HL-60/S4 (cell line): ENCODE measurements at regions not wholly inside any gene's neighbourhood (a gene's known extent, or its start where the extent isn't known, plus 50 kb on each side); places are given as distances from the start of the nearest gene placed in this dataset.
"Not testable (repeated sequence)": the region's sequence is repeated elsewhere in the genome, so short reads cannot be mapped to it uniquely, and the experiment has no call there.

Source experiments
- in situ Hi-C: fragments of 300-500 bp; cut with MboI; formaldehyde crosslinking; loops from 2 replicates; pipeline ENCODE4 v1.14.3; 2022; ENCODE audit warnings: low sequenced_read_pairs

DNA sequence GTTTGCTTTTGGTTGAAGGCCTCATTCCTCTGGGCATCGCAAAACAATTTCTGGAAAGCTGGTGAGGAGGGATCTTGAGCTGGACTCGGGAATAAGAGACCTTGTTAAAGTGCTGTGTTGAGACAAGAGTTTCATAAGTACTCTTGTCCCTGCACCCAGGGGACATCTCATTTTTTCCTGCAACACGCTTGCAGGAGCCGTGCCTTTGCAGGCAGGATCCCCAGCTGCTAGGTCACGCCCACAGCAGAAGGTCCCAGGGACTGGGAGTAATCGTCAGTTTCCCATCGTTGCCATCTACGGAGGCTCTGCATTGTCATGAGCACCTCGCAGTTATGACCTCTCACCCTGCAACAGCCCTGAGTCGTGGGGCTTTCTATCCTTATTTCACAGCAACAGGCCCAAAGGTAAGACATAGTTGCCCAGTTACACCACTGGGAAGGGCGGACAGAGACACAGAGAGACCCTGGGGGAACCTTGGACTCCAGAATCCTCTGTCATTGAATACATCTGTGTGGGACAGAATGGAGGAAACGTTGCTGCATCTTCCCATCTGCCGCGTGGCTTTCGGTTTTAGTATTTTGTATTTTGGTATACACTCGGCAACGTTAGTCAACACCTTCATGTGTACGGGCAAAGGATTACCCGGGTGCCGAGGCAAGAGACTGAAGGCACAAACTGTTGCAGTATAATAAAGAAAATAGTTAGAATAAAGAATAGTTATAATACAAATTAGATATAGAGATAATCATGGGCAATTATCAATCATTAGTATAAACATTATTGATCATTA, 60.4 kb upstream of the DMRTB1 start:
- in situ Hi-C loops, result no loop called here

DNA sequence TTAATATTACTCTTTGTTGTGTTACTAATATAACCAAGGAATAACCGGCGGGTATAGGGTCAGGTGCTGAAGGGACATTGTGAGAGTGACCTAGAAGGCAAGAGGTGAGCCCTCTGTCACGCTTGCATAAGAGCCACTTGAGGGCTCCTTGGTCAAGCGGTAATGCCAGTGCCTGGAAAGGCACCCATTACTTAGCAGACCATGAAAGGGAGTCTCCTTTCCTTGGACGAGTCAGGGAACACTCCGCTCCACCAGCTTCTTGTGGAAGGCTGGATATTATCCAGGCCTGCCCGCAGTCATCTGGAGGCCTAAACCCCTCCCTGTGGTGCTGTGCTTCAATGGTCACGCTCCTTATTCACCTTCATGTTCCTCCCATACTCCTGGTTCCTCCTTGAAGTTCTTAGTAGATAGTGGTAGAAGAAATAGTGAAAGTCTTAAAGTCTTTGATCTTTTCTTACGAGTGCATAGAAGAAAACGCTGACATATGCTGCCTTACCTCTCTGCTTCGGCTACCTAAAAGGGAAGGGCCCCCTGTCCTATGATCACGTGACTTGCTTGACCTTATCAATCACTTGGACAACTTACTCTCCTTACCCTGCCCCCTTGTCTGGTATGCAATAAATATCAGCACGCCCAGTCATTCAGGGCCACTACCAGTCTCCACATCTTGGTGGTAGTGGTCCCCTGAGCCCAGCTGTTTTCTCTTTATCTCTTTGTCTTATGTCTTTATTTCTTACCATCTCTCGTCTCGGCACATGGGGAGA, 59.6 kb upstream of the DMRTB1 start:
- in situ Hi-C loops, result not testable (repeated sequence)

DNA sequence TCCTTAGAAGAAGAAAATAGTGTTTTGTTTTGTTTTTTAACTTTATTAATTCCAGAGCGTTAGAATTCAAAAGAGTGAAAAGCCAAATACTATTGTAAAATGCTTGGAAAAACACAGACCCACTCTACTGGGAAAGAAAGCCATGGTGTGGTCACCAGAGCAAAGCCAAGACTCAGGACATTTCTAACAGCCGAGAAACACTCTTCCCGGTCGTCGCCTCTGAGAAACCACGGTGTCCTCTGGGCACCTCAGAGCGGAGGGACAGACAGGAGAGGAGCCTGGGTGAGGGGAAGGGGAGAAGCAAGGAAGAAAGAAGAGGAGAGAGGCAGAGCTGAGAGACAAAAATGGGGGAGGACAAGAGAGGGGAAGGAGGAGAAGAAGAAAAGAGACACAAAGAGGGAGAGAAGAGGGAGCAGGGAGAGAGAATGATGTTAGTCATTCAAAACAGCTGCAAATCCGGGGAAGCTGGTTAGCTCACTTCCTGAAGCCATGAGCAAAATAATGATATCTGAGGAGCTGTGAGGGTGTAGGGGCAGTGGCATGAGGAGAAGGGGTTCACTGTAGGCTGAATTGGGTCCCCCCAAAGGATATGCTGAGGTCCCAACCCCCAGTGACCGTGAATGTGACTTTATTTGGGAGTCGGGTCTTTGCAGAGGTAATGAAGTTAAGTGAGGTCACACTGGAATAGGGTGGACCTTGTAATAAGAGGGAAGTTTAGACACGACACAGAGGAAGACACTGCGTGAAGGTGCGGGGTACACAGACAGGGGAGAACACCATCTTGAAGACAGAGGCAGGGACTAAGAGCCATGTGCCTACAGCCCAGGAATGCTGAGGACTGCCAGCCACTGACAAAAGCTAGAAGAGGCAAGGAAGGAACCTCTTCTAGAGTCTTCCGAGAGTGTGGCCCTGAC, 58.2 kb upstream of the DMRTB1 start:
- in situ Hi-C loops, result no loop called here

DNA sequence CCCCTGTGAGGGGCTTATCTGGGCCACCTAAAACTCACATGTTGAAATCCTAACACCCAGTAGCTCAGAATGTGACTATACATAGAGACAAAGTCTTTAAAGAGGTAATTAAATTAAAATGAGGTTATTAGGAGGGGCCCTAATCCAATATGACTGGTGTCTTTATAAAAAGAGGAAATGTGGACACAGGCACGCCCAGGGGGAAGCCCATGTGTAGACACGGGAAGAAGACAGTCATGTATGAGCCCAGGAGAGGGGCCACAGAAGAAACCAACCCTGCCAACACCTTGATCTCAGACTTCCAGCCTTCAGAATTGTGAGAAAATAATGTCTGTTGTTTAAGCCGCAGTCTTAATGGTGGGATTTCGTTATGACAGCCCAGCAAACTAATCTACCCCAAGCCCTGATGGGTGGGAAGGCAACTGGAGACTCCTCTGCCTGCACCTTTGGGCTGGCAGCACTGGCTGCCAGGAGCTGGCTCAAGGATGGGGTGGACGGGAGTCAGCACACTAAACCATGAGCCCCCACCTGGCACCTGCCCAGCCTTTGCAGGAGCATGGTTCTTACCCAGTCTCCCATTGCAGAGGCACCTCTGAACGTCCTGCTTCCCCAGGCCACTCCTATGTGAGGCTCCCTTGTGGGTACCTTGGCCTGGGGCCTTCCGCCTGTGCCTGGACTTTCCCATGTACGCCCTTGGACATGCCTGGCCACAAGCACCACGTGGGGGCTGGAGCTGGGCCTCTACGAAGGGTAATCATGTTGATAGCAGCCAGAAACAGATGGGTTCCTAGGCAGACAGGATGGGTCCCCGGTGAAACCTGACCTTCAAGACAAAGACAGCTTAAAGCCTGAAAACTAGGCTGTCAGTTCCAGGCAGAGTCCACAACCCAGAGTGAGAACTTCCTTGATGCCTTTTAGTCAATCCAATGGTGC, 57.1 kb upstream of the DMRTB1 start:
- in situ Hi-C loops, result no loop called here

DNA sequence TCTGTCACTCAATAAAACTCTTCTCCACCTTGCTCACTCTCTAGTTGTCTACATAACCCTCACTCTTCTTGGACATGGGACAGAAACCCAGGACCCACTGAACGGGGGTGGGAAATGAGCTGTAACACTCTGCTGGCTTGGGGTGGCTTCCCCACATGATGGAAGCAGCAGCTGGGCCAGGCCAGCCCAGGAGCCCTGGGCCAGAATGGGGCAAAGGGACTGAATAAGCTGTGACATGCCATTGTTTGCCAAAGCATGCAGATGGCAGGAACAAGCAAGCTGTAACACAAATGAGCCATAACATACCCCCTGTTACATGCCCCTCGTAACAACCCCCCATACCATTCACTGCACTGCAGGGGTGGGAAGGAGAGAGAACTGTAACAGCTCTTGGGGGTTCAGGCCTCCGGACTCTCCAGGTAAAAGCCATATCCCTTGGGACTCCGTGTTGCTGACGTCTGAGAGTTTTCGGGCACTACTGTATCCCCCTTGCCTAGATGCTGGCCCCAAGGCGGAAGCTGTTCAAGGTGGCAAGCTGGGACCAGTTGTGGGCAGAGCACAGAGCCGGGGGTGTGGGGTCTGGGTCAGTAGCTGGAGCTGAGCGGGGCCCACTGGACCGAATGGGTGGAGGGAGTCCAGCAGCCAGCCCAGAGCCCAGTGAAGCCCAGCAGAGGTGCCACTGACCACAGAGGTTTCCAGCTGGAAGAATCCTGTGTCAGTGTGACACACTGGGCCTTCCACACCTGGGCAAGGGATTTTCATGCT, 56.1 kb upstream of the DMRTB1 start:
- in situ Hi-C loops, result no loop called here

DNA sequence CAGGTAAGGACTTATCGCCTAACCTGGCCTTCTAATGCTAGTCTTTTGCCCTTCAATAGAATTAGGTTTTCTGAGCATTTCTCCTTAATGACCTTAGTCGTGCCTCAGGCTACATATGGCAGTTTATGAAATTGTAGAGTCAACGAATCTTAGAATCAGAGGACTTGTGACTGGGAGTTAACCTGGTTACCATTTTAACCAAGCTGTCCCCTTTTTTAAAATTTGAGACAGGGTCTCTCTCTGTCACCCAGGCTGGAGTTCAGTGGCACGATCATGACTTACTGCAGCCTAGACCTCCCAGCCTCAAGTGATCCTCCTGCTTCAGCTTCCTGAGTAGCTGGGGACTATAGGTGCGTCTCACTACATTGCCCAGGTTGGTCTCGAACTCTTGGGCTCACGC, 53.5 kb upstream of the DMRTB1 start:
- in situ Hi-C loops, result no loop called here

DNA sequence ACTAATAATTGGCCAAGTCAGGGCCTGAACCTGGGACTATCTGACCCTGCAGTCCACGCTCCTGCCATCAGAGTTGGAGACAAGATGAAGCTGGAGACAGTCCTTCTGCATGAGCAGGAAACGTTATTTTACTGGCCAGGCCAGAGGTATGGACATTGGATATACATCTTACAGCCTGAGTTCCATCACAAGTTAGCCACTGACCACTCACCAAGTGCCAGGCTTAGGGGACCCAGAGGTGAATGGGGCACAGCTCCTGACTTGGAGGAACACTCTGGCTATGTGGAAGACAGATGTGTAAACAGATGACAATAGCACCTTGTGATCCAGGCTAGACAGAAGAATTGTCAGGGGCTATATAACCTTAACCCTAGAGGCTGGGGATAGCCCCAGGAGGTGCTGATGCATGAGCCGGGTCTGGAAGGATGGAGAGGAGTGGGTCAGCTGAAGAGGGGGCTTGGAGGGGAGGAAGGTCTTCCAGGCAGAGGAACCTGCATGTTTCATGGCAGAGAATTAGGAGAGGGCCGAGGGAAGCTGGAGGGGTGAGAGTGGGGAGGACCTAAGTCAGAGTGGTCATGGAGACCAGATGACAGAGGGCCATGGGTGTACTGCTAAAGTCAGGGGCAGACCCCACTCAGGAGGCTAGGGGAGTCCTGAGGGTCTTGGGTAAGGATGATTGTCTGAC, 52.5 kb upstream of the DMRTB1 start:
- in situ Hi-C loops, result no loop called here

DNA sequence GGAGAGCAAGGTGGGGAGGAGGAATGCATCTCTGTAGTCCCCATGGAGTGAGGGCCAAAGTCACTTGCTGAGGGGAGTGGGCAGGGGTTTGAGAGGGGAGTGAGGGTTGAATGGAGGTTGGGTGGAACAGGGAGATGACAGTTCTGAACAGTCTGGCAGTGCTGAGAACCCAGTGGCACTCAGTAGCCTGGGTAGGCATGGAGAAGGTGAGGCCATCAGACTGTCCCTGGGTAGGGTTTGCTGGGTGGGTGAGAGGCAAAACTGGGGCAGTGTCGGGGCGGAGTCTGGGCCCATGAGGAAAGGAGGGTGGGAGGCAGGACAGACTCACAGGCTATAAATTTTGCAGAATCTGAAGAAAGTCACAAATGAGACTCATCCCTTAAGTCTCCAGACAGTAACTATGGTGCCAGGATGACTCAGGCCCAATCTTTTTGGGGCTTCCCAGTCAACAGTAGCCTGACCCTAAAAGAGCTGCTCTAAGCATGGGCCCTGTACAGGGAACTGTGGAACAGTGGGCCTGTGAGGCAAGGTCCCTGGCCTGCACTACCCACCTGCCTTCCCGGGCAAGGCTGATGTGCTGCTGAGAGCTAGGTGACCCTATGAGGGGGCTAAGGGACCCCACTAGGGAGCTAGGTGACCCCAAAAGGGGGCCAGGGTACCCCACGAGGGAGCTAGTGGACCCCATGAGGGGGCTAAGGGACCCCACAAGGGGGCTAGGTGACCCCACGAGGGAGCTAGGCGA, 51.0 kb upstream of the DMRTB1 start:
- in situ Hi-C loops, result no loop called here

DNA sequence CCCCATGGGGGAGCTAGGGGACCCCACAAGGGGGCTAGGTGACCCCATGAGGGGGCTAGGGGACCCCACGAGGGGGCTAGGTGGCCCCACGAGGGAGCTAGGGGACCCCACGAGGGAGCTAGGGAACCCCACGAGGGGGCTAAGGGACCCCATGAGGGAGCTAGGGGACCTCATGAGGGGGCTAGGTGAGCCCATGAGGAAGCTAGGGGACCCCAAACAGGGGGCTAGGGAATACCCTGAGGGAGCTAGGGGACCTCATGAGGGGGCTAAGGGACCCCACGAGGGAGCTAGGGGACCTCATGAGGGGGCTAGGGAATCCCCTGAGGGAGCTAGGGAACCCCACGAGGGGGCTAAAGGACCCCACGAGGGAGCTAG, 50.5 kb upstream of the DMRTB1 start:
- in situ Hi-C loops, result no loop called here

DNA sequence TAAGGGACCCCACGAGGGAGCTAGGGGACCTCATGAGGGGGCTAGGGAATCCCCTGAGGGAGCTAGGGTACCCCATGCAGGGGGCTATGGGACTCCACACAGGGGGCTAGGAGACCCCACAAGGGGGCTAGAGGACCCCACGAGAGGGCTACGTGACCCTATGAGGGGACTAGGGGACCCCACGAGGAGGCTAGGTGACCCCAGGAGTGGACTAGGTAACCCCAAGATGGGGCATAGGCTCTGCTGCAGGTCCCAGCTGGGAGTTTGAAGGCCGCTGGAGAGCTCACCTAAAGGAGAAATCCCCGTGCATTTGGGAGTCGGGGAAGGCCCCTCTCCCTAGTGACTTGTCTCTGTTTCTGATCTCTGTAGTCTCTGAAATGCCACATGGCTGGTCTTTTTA, 50.0 kb upstream of the DMRTB1 start:
- in situ Hi-C loops, result no loop called here
